BJ (cell line): ENCODE measurements at regions not wholly inside any gene's neighbourhood (a gene's known extent, or its start where the extent isn't known, plus 50 kb on each side); places are given as distances from the start of the nearest gene placed in this dataset.

Experiments used
- CTCF ChIA-PET: fragments of 350-600 bp; formaldehyde crosslinking; extraction: SDS; loops from one replicate; lab custom pipeline; 2021; ENCODE audit warnings: antibody characterized with exemption, inconsistent platforms; lab: Yijun Ruan, JAX
- POLR2A ChIA-PET: fragments of 300-600 bp; sonication (Branson Sonifier 250); formaldehyde crosslinking; extraction: SDS; loops from one replicate; lab custom pipeline; 2021; ENCODE audit warnings: antibody characterized with exemption; lab: Charles Lee
- DNase-seq: peaks from one replicate; pipeline ENCODE4 v3.0.0-alpha.2; 2011; ENCODE audit warnings: low read depth
- H3K27me3 ChIP-seq: 2 replicates; pipeline ENCODE4 v1.6.0; 2011; ENCODE audit warnings: low read length; ENCODE audit not compliant: control insufficient read depth, insufficient read depth
- H3K36me3 ChIP-seq: 2 replicates; pipeline ENCODE4 v1.5.1; 2011; ENCODE audit warnings: low read length; ENCODE audit not compliant: control insufficient read depth, insufficient read depth
- H3K4me3 ChIP-seq: 2 replicates; pipeline ENCODE4 v1.5.1; 2011; ENCODE audit warnings: low read depth, mild to moderate bottlenecking, control low read depth, low read length
- TF ChIP-seq, protein P1 (sequence below): IDR thresholded peaks from 2 replicates; pipeline ENCODE4 v1.5.1; 2011; ENCODE audit warnings: low read depth, mild to moderate bottlenecking, control low read depth, inconsistent platforms, low read length, moderate library complexity; ENCODE audit not compliant: insufficient read depth

- Histone ChIP-seq H3K36me3 (no peaks in the 10 kb centered on the region), H3K4me3 (no peak overlapping the region), H3K27me3 (no peaks in the 10 kb centered on the region)
- no peak for DNase-seq
- POLR2A ChIA-PET, result no interaction called here
- TF ChIP-seq, protein P1, sequence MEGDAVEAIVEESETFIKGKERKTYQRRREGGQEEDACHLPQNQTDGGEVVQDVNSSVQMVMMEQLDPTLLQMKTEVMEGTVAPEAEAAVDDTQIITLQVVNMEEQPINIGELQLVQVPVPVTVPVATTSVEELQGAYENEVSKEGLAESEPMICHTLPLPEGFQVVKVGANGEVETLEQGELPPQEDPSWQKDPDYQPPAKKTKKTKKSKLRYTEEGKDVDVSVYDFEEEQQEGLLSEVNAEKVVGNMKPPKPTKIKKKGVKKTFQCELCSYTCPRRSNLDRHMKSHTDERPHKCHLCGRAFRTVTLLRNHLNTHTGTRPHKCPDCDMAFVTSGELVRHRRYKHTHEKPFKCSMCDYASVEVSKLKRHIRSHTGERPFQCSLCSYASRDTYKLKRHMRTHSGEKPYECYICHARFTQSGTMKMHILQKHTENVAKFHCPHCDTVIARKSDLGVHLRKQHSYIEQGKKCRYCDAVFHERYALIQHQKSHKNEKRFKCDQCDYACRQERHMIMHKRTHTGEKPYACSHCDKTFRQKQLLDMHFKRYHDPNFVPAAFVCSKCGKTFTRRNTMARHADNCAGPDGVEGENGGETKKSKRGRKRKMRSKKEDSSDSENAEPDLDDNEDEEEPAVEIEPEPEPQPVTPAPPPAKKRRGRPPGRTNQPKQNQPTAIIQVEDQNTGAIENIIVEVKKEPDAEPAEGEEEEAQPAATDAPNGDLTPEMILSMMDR, result no peak
- CTCF ChIA-PET, result no interaction called here
Measured at GRCh38 chr5:44614845-44615244, 193.9 kb upstream of the MRPS30 start.

DNA sequence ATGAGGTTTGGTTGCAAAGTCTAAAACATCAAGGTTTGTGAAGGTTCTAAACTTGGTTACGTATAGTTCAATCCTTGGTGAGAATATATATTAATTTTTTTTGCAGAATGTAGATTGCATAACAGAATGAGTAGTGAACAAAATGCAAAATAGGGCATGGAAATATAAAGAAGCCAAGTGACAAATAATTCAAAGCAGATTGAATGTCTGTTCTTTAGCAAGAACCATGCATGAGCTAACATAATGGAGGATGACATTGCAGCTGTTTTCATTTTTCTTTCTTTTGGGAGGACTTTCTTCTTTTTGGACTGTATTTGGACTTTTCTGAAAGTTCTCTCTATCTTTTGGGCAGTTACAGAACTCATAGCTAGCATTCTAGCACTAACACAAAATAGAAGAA, 194.8 kb upstream of the MRPS30 start:
- TF ChIP-seq, protein P1, result no peak
- no peak for DNase-seq
- no peaks in the 10 kb centered on the region for H3K27me3 ChIP-seq
- H3K4me3 ChIP-seq, result no peak overlapping the region
- H3K36me3 ChIP-seq, result no peaks in the 10 kb centered on the region
- ChIA-PET POLR2A (no interaction called here), CTCF (no interaction called here)

DNA sequence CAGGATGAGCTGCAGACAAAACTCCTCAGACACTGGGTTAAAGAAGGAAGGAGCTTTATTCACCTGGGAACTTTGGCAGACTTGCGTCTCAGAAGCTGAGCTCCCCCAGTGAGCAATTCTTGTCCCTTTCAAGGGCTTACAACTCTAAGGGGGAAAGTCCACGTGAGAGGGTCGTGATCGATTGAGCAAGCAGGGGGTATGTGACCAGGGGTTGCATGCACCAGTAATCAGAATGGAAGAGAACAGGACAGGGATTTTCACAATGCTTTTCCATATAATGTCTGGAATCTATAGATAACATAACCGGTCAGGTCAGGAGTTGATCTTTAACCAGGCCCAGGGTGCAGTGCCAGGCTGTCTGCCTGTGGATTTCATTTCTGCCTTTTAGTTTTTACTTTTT, 202.8 kb upstream of the MRPS30 start:
- TF ChIP-seq, protein P1, result no peak
- Histone ChIP-seq H3K4me3 (no peak overlapping the region), H3K36me3 (no peaks in the 10 kb centered on the region), H3K27me3 (no peaks in the 10 kb centered on the region)
- ChIA-PET CTCF (interaction anchor here (0.5 kb wide), 1 partner anchor 16 kb away, joined by 3 read pairs; no protein-coding TSS in a partner anchor), POLR2A (no interaction called here)
- no peak for DNase-seq

DNA sequence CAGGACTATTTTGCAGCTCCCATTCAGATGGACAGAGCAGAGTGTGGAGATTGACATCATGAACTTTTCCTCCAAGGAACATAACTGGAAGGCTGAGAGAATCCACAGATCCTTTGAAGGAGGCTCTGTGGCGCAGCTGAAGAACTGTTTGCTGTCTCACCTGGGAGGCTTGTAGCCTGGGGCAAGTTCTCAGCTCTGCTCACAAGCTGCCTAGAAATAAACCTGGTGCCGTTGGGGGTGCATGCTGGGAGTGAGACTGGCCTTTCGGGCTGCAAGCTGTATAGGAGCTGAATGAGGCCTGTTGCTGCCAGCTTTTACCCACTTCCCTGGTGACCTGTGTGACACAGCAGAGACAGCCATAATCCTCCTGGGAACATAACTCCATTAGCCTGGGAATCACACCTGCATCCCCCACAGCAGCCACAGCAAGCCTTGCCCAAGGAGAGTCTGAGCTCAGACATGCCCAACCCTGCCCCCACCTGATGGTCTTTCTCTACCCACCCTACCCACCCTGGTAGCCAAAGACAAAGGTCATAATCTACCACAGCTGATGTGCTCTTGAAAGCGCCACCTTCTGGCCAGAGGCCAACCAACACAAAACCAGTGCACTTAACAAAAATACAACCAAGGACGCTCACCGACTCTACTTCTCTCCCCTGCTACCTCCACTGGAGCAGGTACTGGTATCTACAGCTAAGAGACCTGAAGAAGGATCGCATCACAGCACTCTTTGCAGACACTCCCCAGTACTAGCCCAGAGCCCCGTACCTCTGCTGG, 205.1 kb upstream of the MRPS30 start:
- CTCF ChIA-PET, result interaction anchor here (0.6 kb wide), 1 partner anchor 66 kb away, joined by 3 read pairs; no protein-coding TSS in a partner anchor
- POLR2A ChIA-PET, result no interaction called here
- H3K36me3 ChIP-seq, result no peaks in the 10 kb centered on the region
- H3K4me3 ChIP-seq, result no peak overlapping the region
- H3K27me3 ChIP-seq, result no peaks in the 10 kb centered on the region
- DNase-seq, result no peak
- TF ChIP-seq, protein P1, result no peak

DNA sequence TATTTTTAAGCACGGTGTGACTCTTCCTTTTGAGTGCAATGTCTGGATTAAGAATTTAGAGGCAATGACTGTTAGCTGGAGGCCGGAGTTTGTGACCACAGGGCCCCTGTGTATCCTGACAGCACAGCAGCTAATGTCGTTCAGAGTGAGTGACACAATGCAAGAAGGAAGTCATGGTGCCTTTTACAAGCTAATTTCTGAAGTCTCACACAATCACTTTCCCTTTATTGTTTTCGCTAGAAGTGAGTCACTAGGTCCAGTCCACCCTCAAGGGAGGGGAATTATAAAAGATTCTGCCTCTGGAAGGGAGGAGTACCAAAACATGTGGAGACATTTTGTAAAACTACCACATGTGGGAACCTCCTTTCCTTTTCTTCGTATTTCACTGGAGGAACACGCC, 185.5 kb upstream of the FGF10 start:
- Histone ChIP-seq H3K4me3 (no peak overlapping the region), H3K36me3 (no peaks in the 10 kb centered on the region), H3K27me3 (no peaks in the 10 kb centered on the region)
- CTCF ChIA-PET, result no interaction called here
- TF ChIP-seq, protein P1, result no peak
- DNase-seq, result no peak
- POLR2A ChIA-PET, result no interaction called here
